ENCODE measurements at regions not wholly inside any gene's neighbourhood (a gene's known extent, or its start where the extent isn't known, plus 50 kb on each side); places are given as distances from the start of the nearest gene placed in this dataset.
"Not testable (repeated sequence)": the region's sequence is repeated elsewhere in the genome, so short reads cannot be mapped to it uniquely, and the experiment has no call there.

DNA sequence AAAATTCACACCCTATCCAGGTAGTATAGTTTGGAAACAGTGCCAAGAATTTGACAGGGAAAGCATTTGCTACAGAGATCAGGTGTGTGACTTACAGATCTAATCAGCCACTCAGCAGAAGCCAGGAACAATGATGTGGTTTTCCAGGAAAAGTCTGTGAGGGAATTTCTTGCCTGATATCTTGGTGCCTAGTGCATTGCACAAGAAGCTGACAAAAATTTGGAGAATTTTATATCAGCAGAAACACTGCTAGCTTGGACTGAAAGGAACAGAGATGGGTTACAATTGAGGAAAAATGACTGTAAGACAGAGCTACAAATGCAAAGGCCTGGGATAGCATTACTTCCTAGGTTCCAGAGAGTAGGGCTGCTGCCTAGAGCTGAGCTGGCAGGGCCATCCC, 658.1 kb upstream of the CHD1 start:
- no peak for DNase-seq (ENCODE audit: low spot score)

DNA sequence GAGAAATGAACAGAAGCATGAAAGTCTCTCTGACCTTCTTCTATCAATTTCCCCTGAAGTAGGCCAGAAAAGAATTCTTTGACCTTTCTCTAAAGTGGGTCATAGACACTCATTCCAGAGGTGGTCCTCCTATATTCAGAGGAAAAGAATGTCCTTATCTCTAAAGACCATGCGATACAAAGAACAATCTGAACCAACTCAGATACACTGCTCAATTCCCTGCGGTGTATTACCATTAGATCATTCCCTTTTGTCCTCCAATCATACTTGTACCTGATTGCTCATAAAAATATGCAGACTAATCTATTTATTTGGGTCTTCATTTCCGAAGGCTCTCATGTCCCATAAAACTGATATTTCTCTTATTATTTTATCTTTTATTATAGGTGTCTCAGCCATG, 652.4 kb upstream of the CHD1 start:
- not testable (repeated sequence) for DNase-seq (ENCODE audit: low spot score)

DNA sequence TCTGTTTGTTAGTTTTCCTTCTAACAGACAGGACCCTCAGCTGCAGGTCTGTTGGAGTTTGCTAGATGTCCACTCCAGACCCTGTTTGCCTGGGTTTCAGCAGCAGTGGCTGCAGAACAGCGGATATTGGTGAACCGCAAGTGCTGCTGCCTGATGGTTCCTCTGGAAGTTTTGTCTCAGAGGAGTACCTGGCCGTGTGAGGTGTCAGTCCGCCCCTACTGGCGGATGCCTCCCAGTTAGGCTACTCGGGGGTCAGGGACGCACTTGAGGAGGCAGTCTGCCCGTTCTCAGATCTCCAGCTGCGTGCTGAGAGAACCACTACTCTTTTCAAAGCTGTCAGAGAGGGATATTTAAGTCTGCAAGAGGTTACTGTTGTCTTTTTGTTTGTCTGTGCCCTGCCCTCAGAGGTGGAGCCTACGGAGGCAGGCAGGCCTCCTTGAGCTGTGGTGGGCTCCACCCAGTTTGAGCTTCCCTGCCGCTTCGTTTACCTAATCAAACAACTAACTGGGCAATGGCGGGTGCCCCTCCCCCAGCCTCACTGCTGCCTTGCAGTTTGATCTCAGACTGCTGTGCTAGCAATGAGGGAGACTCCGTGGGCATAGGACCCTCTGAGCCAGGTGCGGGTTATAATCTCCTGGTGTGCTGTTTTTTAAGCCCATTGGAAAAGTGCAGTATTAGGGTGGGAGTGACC, 634.3 kb upstream of the CHD1 start:
- DNase-seq (ENCODE audit: low spot score): not testable (repeated sequence)

GRCh38 chr5:99553211-99553810, 624.5 kb upstream of the CHD1 start:
- no peak for DNase-seq (ENCODE audit: low spot score)

GRCh38 chr5:99544356-99544755, 615.5 kb upstream of the CHD1 start:
- DNase-seq (ENCODE audit: low spot score): no peak

GRCh38 chr5:99543841-99544240, 615.0 kb upstream of the CHD1 start:
- no peak for DNase-seq (ENCODE audit: low spot score)

DNA sequence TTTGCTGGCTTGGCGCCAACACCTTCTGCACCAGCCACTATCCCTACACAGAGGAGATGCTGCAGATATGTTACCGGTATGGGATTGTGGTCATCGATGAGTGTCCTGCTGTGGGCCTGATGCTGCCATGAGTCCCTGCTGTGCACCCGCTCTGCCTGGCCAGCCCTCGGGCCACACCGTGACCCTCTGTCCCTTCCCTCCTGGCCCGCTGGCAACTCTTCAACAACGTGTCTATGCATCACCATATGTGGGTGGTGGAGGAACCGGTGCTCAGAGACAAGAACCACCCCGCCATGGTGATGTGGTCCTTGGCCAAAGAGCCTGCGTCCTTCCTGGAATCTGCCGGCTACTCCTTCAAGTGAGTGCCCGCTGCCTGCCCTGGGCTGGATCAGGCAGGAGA, 605.4 kb upstream of the CHD1 start:
- DNase-seq (ENCODE audit: low spot score): not testable (repeated sequence)

DNA sequence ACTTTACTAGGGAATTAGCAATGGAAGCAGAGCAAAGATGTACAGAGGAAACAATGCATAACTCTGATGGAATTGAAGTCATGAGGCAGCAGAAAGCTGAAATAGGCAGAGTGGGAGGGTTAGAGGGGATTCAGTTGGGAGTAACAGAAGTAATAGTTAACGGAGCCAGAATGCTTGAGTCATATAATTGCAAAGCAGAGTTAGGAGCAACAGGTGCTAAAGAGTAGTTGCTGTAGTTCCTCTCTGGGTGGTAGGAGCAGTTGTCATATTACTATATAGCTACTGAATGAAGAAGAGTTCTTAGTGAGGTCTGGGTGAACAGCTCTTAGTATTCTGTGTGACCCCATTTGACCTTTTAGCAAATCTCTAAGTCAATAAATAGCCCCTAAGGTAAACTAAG, 592.9 kb upstream of the CHD1 start:
- DNase-seq (ENCODE audit: low spot score): not testable (repeated sequence)

DNA sequence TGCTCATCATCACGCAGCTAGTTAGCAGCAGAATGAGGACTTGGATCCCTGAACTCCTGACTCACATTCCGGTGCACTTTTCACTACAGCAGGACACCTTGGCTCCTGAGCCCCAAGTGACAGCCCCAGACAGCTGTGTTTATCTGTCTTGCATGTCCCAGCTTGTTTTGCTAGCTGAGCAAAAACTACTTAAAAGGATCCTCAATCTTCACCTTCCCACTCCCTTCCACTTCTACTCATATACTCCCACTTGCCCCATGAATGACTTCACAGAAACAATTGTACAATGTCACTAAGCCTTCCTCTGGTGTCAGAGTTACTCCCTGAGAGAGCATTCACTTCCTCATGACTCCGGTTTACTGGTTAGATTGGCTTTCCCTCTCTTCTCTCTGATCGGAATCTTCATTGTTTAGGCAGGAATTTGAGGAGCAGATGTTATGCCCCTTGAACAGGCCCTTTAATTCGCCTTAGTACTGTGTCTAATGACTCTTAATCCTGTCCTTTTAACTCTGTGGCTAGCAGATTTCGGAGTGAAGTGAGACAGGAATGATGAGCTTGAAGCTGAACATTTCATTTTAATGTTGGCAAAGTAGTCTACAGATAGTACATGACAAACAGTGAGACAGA, 587.2 kb upstream of the CHD1 start:
- DNase-seq (ENCODE audit: low spot score): not testable (repeated sequence)

DNA sequence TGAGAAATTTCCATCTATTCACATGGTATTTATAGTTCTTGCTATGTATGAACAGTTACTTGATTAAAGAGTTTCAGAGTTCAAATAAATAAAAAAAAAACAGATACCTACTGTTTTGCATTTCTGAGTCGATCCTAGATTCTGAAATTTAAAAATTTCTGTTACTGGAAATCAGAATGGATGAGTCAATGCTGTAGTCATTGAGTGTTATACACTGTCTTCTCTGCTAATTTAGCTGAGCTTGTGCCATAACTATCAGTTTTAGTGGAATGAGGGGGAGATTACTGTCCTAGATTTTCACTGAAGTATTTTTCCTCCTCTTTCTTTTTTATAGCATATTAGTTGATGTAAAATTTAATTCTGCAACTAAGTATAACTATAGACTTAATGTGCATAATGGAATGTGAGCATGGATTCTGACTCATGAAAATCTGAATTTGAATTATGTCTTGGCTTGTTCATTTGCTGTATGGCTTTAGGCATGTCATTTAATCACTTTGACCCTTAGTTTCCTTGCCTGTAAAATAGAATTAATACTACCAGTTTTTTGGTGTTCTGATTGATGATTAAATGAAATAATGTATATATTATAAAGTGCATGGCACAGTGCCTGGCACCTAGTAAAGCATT, 581.5 kb upstream of the CHD1 start:
- DNase-seq (ENCODE audit: low spot score): not testable (repeated sequence)

GRCh38 chr5:99509064-99509463, 580.3 kb upstream of the CHD1 start:
- DNase-seq (ENCODE audit: low spot score): not testable (repeated sequence)

DNA sequence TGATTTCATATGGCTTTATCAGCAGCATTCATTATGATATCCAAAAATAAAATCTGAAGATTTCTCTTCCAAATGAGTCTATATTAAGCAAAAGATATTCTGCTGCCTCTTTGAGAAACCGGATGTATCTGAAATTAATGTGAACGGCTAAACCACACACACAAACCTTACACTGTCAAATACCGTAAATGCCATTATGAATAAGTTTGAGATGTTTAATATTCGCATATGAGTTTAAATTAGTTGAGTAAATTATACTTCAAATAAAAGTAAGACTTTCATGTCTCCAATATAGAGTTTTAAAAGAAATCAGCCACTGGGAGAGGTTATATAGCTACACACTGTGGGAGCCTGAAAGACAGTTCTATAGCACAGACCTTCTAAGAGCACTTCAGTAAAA, 566.6 kb upstream of the CHD1 start:
- DNase-seq (ENCODE audit: low spot score): not testable (repeated sequence)

- DNase-seq (ENCODE audit: low spot score): not testable (repeated sequence)
Measured at GRCh38 chr5:99478450-99478849, 549.6 kb upstream of the CHD1 start.

DNA sequence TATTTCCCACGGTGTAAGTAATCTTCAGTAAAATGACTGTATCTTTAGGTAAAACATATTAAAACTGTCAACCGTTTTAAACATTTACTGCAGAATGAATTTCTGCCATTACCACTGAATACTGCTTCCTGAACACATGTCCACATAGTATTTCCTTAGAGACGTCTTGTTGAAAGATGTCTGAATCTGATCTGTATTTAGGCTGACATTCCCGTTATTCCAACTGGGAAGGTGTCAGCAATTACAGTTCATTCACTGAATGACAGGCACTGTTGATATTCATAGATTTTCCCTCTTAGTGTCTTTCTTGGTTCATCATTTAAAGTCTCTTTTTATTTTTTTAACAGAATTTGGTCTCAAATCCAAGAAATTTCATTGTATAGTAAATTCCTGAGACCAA, 544.5 kb upstream of the CHD1 start:
- not testable (repeated sequence) for DNase-seq (ENCODE audit: low spot score)

- not testable (repeated sequence) for DNase-seq (ENCODE audit: low spot score)
Measured at GRCh38 chr5:99471726-99472125, 542.9 kb upstream of the CHD1 start.

DNA sequence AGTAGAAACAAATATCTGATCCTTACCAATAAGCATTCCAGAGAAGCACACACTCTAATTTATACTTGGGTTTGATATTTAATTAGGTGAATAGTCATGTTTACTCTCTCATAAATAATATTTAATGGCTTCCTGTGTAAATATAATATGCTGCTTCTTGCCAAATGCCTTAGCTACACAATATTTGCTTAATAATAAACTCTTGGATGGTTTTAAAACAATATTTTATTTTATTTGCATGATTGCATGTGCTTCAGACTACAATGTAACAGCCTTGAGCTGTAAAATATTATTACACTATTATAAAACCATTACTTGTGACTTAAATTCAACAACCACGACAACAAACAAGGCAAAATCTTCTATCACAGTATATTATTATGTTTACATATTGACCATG, 542.4 kb upstream of the CHD1 start:
- DNase-seq (ENCODE audit: low spot score): not testable (repeated sequence)

DNA sequence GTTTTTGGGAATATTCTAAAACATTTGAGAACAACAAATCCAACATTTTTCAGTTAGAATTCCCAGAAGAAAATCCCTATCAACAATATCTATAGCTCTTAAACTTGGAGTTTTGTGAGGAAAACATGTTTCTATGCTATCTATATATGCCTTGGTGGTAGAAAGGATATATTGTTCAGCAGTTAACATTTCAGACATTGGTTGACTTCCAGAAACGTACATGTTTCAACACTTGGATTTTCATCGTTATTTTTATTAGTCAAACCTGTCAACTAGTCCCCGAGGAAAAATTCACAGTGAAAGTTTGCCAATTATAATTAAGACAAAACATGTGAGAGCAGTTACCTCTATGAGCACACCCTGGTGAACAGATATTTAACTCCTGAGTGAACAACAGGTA, 541.8 kb upstream of the CHD1 start:
- not testable (repeated sequence) for DNase-seq (ENCODE audit: low spot score)

GRCh38 chr5:99460701-99461100, 531.9 kb upstream of the CHD1 start:
- DNase-seq (ENCODE audit: low spot score): peak; percentile 40

- DNase-seq (ENCODE audit: low spot score): no peak
Measured at GRCh38 chr5:99453196-99453595, 524.4 kb upstream of the CHD1 start.

GRCh38 chr5:99449786-99450185, 521.0 kb upstream of the CHD1 start:
- DNase-seq (ENCODE audit: low spot score): no peak

DNA sequence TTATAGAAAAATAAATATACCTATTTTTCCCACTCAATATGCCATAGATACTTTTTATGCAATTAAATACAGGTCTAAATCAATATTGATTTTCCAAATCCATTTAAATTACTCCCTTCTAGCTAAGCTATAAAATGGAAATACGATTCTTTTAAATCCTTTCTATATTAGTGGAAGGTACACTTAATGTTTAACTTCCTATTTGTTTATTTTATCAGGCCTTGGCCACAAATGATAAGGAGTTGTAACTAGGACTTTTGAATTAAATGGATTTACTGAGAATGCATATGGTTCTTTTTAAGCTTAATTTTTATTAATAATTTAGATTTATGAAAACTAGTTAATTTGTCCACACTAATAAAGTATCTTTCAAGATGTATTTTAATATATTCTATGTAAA, 517.0 kb upstream of the CHD1 start:
- DNase-seq (ENCODE audit: low spot score): no peak

DNA sequence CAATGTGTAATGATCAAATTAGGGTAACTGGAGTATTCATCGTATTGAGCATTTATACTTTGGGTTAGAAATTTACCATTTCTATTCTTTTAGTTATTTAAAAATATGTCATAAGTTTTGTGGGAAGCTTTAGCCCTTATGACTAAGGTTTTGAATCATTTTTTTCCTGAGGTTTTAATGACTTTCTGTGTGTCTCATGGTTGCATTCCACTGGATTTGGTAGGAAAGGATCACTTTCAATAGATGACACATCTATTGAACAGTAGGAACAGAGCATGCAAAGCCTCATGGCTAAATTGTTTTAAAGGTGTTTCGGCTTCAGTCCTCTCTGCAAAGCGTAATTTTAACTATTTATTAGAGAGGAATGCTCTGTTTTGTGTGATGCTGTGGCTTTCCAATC, 512.4 kb upstream of the CHD1 start:
- no peak for DNase-seq (ENCODE audit: low spot score)

GRCh38 chr5:99438619-99439018, 509.8 kb upstream of the CHD1 start:
- no peak for DNase-seq (ENCODE audit: low spot score)
